ENCODE measurements at regions not wholly inside any gene's neighbourhood (a gene's known extent, or its start where the extent isn't known, plus 50 kb on each side); places are given as distances from the start of the nearest gene placed in this dataset.

DNA sequence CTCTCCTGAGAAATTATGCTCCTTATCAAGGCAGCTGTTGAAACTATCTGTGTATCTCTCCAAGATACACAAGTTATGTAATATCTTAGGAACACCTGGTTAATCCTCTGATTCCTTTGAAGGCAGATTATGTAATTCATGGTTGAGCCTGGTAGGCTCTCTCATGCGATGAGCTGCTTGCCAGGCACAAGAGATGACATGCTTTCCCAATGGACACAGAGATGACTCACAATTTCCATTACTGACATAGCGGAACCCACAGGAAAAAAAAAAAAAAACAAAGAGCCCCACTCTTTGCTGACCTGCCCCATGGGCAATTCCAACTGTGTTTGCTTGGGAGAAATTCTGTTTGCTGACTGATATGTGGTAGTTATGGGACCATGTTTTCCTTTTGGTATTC lies 736.4 kb upstream of the PHF14 start:
- Mint-ChIP-seq H3K27me3 (ENCODE audit: low read depth, unreplicated experiment) (no peaks in the 10 kb centered on the region), H3K27ac (ENCODE audit: unreplicated experiment) (peak overlapping the region; percentile 92), H3K4me3 (ENCODE audit: unreplicated experiment) (no peak overlapping the region), H3K4me1 (ENCODE audit: low read depth, unreplicated experiment) (peaks cover 29% of the 10 kb centered on the region), H3K9me3 (ENCODE audit: unreplicated experiment) (no peaks in the 10 kb centered on the region), H3K36me3 (ENCODE audit: low read depth, unreplicated experiment) (no peaks in the 10 kb centered on the region)
- Histone ChIP-seq H3K27ac (ENCODE audit: low read depth, low read length) (peak overlapping the region; percentile 70), H3K9me3 (ENCODE audit: insufficient read depth, low read depth, low read length) (no peaks in the 10 kb centered on the region), H3K4me3 (ENCODE audit: insufficient read depth, low read depth, low read length) (no peak overlapping the region), H3K36me3 (ENCODE audit: insufficient read depth, low read length) (no peaks in the 10 kb centered on the region), H3K4me2 (ENCODE audit: low read length) (no peak overlapping the region), H3K9ac (ENCODE audit: low read length) (peak overlapping the region; percentile 6), H3K27me3 (ENCODE audit: insufficient read depth, low read length) (no peaks in the 10 kb centered on the region), H2AFZ (ENCODE audit: low read depth, low read length) (no peak overlapping the region), H3K4me1 (ENCODE audit: insufficient read depth, low read length) (peaks cover 13% of the 10 kb centered on the region), H3K79me2 (ENCODE audit: insufficient read depth, low read length) (no peaks in the 10 kb centered on the region), H4K20me1 (ENCODE audit: insufficient read depth, low read length) (no peaks in the 10 kb centered on the region)
- DNase-seq (ENCODE audit: low read depth) (peak; percentile 79), FAIRE-seq (no peak)
- no peak for TF ChIP-seq EZH2 (IDR thresholded peaks at IDR 0.05; ENCODE audit: insufficient read depth, low read length)
- TF ChIP-seq, protein P1, sequence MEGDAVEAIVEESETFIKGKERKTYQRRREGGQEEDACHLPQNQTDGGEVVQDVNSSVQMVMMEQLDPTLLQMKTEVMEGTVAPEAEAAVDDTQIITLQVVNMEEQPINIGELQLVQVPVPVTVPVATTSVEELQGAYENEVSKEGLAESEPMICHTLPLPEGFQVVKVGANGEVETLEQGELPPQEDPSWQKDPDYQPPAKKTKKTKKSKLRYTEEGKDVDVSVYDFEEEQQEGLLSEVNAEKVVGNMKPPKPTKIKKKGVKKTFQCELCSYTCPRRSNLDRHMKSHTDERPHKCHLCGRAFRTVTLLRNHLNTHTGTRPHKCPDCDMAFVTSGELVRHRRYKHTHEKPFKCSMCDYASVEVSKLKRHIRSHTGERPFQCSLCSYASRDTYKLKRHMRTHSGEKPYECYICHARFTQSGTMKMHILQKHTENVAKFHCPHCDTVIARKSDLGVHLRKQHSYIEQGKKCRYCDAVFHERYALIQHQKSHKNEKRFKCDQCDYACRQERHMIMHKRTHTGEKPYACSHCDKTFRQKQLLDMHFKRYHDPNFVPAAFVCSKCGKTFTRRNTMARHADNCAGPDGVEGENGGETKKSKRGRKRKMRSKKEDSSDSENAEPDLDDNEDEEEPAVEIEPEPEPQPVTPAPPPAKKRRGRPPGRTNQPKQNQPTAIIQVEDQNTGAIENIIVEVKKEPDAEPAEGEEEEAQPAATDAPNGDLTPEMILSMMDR (IDR thresholded peaks at IDR 0.05; ENCODE audit: insufficient read depth, low read depth, low read length) = no peak

DNA sequence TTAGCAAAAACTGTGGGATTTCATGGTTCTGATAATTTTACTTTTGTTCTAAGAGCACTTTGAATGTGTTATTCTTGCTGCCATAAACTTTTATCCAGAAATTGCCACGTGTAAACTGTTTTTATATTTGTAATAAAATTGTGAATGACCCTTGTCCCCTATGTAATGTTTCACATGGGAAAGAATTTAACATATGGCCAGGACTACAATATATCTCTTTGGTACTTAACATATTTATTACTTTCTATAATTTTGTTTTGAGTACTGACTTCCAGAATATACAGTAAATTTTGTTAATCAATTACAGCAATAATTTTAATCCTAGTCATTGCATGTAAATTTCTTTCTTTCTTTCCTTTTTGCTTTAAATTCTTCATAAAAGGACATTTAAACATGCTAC lies 735.0 kb upstream of the PHF14 start:
- Mint-ChIP-seq H3K4me1 (ENCODE audit: low read depth, unreplicated experiment) (peaks cover 29% of the 10 kb centered on the region), H3K27ac (ENCODE audit: unreplicated experiment) (peak overlapping the region; percentile 78)
- no peak for FAIRE-seq

DNA sequence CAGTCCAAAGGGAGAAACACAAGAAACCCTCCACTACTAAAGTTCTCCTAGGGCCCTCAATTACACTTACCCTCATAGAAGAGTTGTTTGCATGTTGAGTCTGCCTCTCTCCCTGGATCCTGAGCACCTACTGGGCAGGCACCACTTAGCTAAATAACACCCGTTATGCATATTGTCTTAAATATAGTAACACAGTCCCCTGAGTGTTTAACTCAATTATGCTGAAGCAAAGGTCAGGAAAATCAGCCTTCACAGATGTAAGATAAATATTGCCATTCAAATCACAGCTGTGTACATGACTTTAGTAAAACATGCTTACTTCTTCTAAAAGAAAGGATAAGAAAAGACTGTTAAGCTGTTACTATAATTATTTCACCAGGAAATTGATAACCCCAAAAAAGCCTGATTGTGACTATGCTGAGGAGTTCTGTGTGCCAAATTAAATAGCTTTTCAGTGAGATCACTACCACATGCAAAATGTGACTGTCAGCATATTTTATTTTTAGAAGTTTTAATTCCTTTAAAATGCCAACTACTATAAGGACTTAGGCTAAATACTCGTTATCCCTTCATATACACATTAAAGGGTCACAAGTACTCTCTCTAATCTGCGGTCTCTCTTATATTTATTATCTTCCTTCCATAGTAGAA lies 733.9 kb upstream of the PHF14 start:
- Mint-ChIP-seq H3K27ac (ENCODE audit: unreplicated experiment) (peak overlapping the region; percentile 78), H3K4me1 (ENCODE audit: low read depth, unreplicated experiment) (peaks cover 29% of the 10 kb centered on the region), H3K9me3 (ENCODE audit: unreplicated experiment) (no peaks in the 10 kb centered on the region), H3K27me3 (ENCODE audit: low read depth, unreplicated experiment) (no peaks in the 10 kb centered on the region), H3K36me3 (ENCODE audit: low read depth, unreplicated experiment) (no peaks in the 10 kb centered on the region), H3K4me3 (ENCODE audit: unreplicated experiment) (no peak overlapping the region)
- H4K20me1 ChIP-seq (ENCODE audit: insufficient read depth, low read length) = no peaks in the 10 kb centered on the region
- no peak overlapping the region for H3K27ac ChIP-seq (ENCODE audit: low read depth, low read length)
- peaks cover 13% of the 10 kb centered on the region for H3K4me1 ChIP-seq (ENCODE audit: insufficient read depth, low read length)
- H3K9me3 ChIP-seq (ENCODE audit: insufficient read depth, low read depth, low read length) = no peaks in the 10 kb centered on the region
- no peak overlapping the region for H3K4me3 ChIP-seq (ENCODE audit: insufficient read depth, low read depth, low read length)
- no peaks in the 10 kb centered on the region for H3K27me3 ChIP-seq (ENCODE audit: insufficient read depth, low read length)
- FAIRE-seq = no peak
- no peaks in the 10 kb centered on the region for H3K79me2 ChIP-seq (ENCODE audit: insufficient read depth, low read length)
- no peak overlapping the region for H3K4me2 ChIP-seq (ENCODE audit: low read length)
- no peak for TF ChIP-seq EZH2 (IDR thresholded peaks at IDR 0.05; ENCODE audit: insufficient read depth, low read length)
- TF ChIP-seq, protein P1 (IDR thresholded peaks at IDR 0.05; ENCODE audit: insufficient read depth, low read depth, low read length) = no peak
- no peaks in the 10 kb centered on the region for H3K36me3 ChIP-seq (ENCODE audit: insufficient read depth, low read length)
- no peak overlapping the region for H2AFZ ChIP-seq (ENCODE audit: low read depth, low read length)
- H3K9ac ChIP-seq (ENCODE audit: low read length) = no peak overlapping the region
- peak; percentile 12 for DNase-seq (ENCODE audit: low read depth)

More for the DNA sequence above, 735.0 kb upstream of the PHF14 start:
- no peak for DNase-seq (ENCODE audit: low read depth)
- no peak overlapping the region for H2AFZ ChIP-seq (ENCODE audit: low read depth, low read length)
- H3K27me3 ChIP-seq (ENCODE audit: insufficient read depth, low read length) = no peaks in the 10 kb centered on the region
- no peak overlapping the region for H3K9ac ChIP-seq (ENCODE audit: low read length)
- no peak overlapping the region for H3K4me2 ChIP-seq (ENCODE audit: low read length)
- H3K9me3 Mint-ChIP-seq (ENCODE audit: unreplicated experiment) = no peaks in the 10 kb centered on the region
- no peak for TF ChIP-seq EZH2 (IDR thresholded peaks at IDR 0.05; ENCODE audit: insufficient read depth, low read length)
- TF ChIP-seq, protein P1 (IDR thresholded peaks at IDR 0.05; ENCODE audit: insufficient read depth, low read depth, low read length) = no peak
- no peaks in the 10 kb centered on the region for H4K20me1 ChIP-seq (ENCODE audit: insufficient read depth, low read length)
- H3K27me3 Mint-ChIP-seq (ENCODE audit: low read depth, unreplicated experiment) = no peaks in the 10 kb centered on the region
- no peaks in the 10 kb centered on the region for H3K36me3 Mint-ChIP-seq (ENCODE audit: low read depth, unreplicated experiment)
- H3K4me3 ChIP-seq (ENCODE audit: insufficient read depth, low read depth, low read length) = no peak overlapping the region
- H3K79me2 ChIP-seq (ENCODE audit: insufficient read depth, low read length) = no peaks in the 10 kb centered on the region
- peaks cover 13% of the 10 kb centered on the region for H3K4me1 ChIP-seq (ENCODE audit: insufficient read depth, low read length)
- H3K36me3 ChIP-seq (ENCODE audit: insufficient read depth, low read length) = no peaks in the 10 kb centered on the region
- no peak overlapping the region for H3K4me3 Mint-ChIP-seq (ENCODE audit: unreplicated experiment)
- H3K27ac ChIP-seq (ENCODE audit: low read depth, low read length) = no peak overlapping the region
- H3K9me3 ChIP-seq (ENCODE audit: insufficient read depth, low read depth, low read length) = no peaks in the 10 kb centered on the region

Measured in astrocyte (in vitro differentiated cells and primary cell).